ENCODE measurements at regions not wholly inside any gene's neighbourhood (a gene's known extent, or its start where the extent isn't known, plus 50 kb on each side); places are given as distances from the start of the nearest gene placed in this dataset.

GRCh38 chr21:38924954-38925353 lies 119.2 kb downstream of the ETS2 start:
- WGBS (ENCODE audit: insufficient coverage, insufficient replicate concordance, low lambda C conversion rate, missing lambda C conversion rate) = 40% methylated on average over 5 of the region's 5 CpGs
- Histone ChIP-seq H3K4me2 (ENCODE audit: control insufficient read depth, insufficient read depth) (no peak overlapping the region), H3K4me1 (ENCODE audit: control insufficient read depth, insufficient read depth, low read length) (no peaks in the 10 kb centered on the region), H3K79me2 (ENCODE audit: control insufficient read depth, insufficient read depth, low read length) (no peaks in the 10 kb centered on the region), H4K20me1 (ENCODE audit: control insufficient read depth, insufficient read depth) (no peaks in the 10 kb centered on the region), H3K4me3 (no peak overlapping the region), H2AFZ (ENCODE audit: control insufficient read depth, low read depth, low read length) (no peak overlapping the region), H3K27ac (ENCODE audit: control insufficient read depth, insufficient read depth) (no peak overlapping the region), H3K9ac (ENCODE audit: control insufficient read depth, insufficient read depth, low read length) (no peak overlapping the region), H3K27me3 (replicated peaks in 1 of 2; ENCODE audit: control insufficient read depth in 2 of 2, insufficient read depth in 2 of 2, low read length in 1 of 2) (no peaks in the 10 kb centered on the region), H3K36me3 (ENCODE audit: control insufficient read depth in 2 of 2, insufficient read depth in 2 of 2, low read length in 1 of 2) (no peaks in the 10 kb centered on the region), H3K9me3 (replicated peaks; ENCODE audit: control insufficient read depth, insufficient read depth, low read length) (no peaks in the 10 kb centered on the region)
- ChIA-PET CTCF (no interaction called here), RAD21 (ENCODE audit: unreplicated experiment) (no interaction called here), SMC1A (ENCODE audit: uncharacterized antibody, unreplicated experiment) (no interaction called here), POLR2A (no interaction called here)
- no peak for ATAC-seq
- no TSS peak for BruUV-seq (replicated peaks)
- no peak for TF ChIP-seq RUNX3 (IDR thresholded peaks at IDR 0.05; ENCODE audit: low read length)
- no peak for TF ChIP-seq YY1 (IDR thresholded peaks at IDR 0.05; ENCODE audit: low read depth, low read length)
- TF ChIP-seq WRNIP1 (IDR thresholded peaks at IDR 0.05; ENCODE audit: borderline replicate concordance, low read depth, low read length) = no peak
- TF ChIP-seq STAT3 (IDR thresholded peaks at IDR 0.05; ENCODE audit: low read depth, low read length) = no peak
- no peak for TF ChIP-seq ZSCAN29 (IDR thresholded peaks at IDR 0.05)
- no peak for TF ChIP-seq SP1 (IDR thresholded peaks at IDR 0.05; ENCODE audit: low read depth, low read length)
- in situ Hi-C loops (cut with MboI) = no loop called here
- intact Hi-C loops (cut with micrococcal nuclease; ENCODE audit: unreplicated experiment) = no loop called here
- no peak for DNase-seq (ENCODE audit: low read depth, low spot score)
- FAIRE-seq = no peak

- Histone ChIP-seq H4K20me1 (ENCODE audit: control insufficient read depth, insufficient read depth) (no peaks in the 10 kb centered on the region), H3K36me3 (ENCODE audit: control insufficient read depth in 2 of 2, insufficient read depth in 2 of 2, low read length in 1 of 2) (no peaks in the 10 kb centered on the region), H2AFZ (ENCODE audit: control insufficient read depth, low read depth, low read length) (no peak overlapping the region), H3K4me1 (ENCODE audit: control insufficient read depth, insufficient read depth, low read length) (no peaks in the 10 kb centered on the region), H3K27ac (ENCODE audit: control insufficient read depth, insufficient read depth) (no peak overlapping the region), H3K9me3 (replicated peaks; ENCODE audit: control insufficient read depth, insufficient read depth, low read length) (no peaks in the 10 kb centered on the region), H3K9ac (ENCODE audit: control insufficient read depth, insufficient read depth, low read length) (no peak overlapping the region), H3K79me2 (ENCODE audit: control insufficient read depth, insufficient read depth, low read length) (no peaks in the 10 kb centered on the region), H3K4me3 (no peak overlapping the region), H3K27me3 (replicated peaks in 1 of 2; ENCODE audit: control insufficient read depth in 2 of 2, insufficient read depth in 2 of 2, low read length in 1 of 2) (no peaks in the 10 kb centered on the region), H3K4me2 (ENCODE audit: control insufficient read depth, insufficient read depth) (no peak overlapping the region)
- WGBS (ENCODE audit: insufficient coverage, insufficient replicate concordance, low lambda C conversion rate, missing lambda C conversion rate) = 64% methylated on average over 4 of the region's 4 CpGs
- DNase-seq (ENCODE audit: low read depth, low spot score) (no peak), ATAC-seq (no peak), FAIRE-seq (no peak)
- RAD21 ChIA-PET (ENCODE audit: unreplicated experiment) = no interaction called here
- POLR2A ChIA-PET = no interaction called here
- CTCF ChIA-PET = no interaction called here
- in situ Hi-C loops (cut with MboI) (no loop called here), intact Hi-C loops (cut with micrococcal nuclease; ENCODE audit: unreplicated experiment) (no loop called here)
- SMC1A ChIA-PET (ENCODE audit: uncharacterized antibody, unreplicated experiment) = no interaction called here
- BruUV-seq (replicated peaks) = no TSS peak
- no peak for TF ChIP-seq SUPT20H (IDR thresholded peaks at IDR 0.05; ENCODE audit: borderline replicate concordance, control insufficient read depth, low read depth, low read length)
- TF ChIP-seq RBBP5 (conservative IDR thresholded peaks at IDR 0.05) = no peak
- TF ChIP-seq ATF3 (IDR thresholded peaks at IDR 0.05; ENCODE audit: borderline replicate concordance, extremely low read depth, low read depth, low read length) = no peak
- no peak for TF ChIP-seq PAX5 (IDR thresholded peaks at IDR 0.05; ENCODE audit: borderline replicate concordance, low read depth, low read length)
- no peak for TF ChIP-seq ATF7 (IDR thresholded peaks at IDR 0.05; ENCODE audit: low read depth)
- no peak for TF ChIP-seq REST (IDR thresholded peaks at IDR 0.05; ENCODE audit: low read depth, low read length)
- TF ChIP-seq NFYB (IDR thresholded peaks at IDR 0.05; ENCODE audit: insufficient read depth, low read depth, low read length) = no peak
- no peak for TF ChIP-seq ZNF207 (IDR thresholded peaks at IDR 0.05; ENCODE audit: borderline replicate concordance)
- no peak for TF ChIP-seq NR2C1 (IDR thresholded peaks at IDR 0.05)
- TF ChIP-seq WRNIP1 (IDR thresholded peaks at IDR 0.05; ENCODE audit: borderline replicate concordance, low read depth, low read length) = no peak
- TF ChIP-seq NR2F1 (conservative IDR thresholded peaks at IDR 0.05) = no peak
- TF ChIP-seq CREB1 (IDR thresholded peaks at IDR 0.05; ENCODE audit: low read depth) = no peak
- no peak for TF ChIP-seq NR2C2 (IDR thresholded peaks at IDR 0.05; ENCODE audit: borderline replicate concordance, control insufficient read depth, insufficient read length, low read depth)
Measured at GRCh38 chr21:38923429-38923828, 117.7 kb downstream of the ETS2 start.

Measured in GM12878 (cell line).